ENCODE measurements at regions not wholly inside any gene's neighbourhood (a gene's known extent, or its start where the extent isn't known, plus 50 kb on each side); places are given as distances from the start of the nearest gene placed in this dataset.
"Not testable (repeated sequence)": the region's sequence is repeated elsewhere in the genome, so short reads cannot be mapped to it uniquely, and the experiment has no call there.

DNA sequence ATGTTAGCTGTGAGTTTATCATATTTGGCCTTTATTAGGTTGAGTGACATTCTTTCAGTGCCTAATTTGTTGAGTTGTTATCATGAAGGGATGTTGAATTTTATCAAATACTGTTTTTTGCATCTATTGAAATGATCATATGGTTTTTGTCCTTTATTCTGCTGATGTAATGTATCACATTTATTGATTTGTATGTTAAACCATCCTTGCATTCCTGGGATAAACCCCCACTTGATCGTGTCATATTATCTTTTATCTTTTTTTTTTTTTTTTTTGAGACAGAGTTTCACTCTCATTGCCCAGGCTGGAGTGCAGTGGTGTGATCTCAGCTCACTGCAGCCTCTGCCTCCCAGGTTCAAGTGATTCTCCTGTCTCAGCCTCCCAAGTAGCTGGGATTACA, 51.9 kb upstream of the MFGE8 start:
- H3K9me3 ChIP-seq; H3K27me3 ChIP-seq; H3K27ac ChIP-seq; DNase-seq (ENCODE audit: extremely low spot score in 2 of 2); H3K4me1 ChIP-seq; intact Hi-C loops (cut with DNase I); H3K36me3 ChIP-seq; H3K4me3 ChIP-seq: not testable (repeated sequence)

DNA sequence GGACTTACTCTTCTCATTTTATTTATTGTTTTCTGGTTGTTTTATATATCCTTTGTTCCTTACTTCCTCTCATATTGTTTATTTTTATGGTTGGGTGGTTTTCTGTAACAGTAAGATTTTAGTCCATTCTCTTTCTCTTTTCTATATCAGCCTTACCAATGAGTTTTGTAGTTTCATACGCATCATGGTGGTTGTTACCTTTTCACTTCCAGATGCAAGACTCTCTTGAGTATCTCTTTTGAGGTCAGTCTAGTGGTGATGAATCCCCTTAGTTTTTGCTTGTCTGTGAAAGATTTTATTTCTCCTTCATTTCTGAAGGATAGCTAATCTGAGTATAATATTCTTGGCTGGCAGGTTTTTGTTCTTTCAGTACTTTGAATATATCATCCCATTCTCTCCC, 57.1 kb upstream of the MFGE8 start:
- DNase-seq (ENCODE audit: extremely low spot score in 2 of 2), result no peak
- H3K4me1 ChIP-seq, result no peaks in the 10 kb centered on the region
- H3K36me3 ChIP-seq, result no peaks in the 10 kb centered on the region
- no peak overlapping the region for H3K4me3 ChIP-seq
- H3K9me3 ChIP-seq, result peaks cover 5% of the 10 kb centered on the region
- intact Hi-C loops (cut with DNase I), result no loop called here
- H3K27ac ChIP-seq, result no peak overlapping the region
- TF ChIP-seq POLR2AphosphoS5 (IDR thresholded peaks at IDR 0.05; ENCODE audit: insufficient read depth in 1 of 2, low read depth in 1 of 2) (no peak), POLR2A (IDR thresholded peaks at IDR 0.05) (no peak)
- TF ChIP-seq, protein P1, sequence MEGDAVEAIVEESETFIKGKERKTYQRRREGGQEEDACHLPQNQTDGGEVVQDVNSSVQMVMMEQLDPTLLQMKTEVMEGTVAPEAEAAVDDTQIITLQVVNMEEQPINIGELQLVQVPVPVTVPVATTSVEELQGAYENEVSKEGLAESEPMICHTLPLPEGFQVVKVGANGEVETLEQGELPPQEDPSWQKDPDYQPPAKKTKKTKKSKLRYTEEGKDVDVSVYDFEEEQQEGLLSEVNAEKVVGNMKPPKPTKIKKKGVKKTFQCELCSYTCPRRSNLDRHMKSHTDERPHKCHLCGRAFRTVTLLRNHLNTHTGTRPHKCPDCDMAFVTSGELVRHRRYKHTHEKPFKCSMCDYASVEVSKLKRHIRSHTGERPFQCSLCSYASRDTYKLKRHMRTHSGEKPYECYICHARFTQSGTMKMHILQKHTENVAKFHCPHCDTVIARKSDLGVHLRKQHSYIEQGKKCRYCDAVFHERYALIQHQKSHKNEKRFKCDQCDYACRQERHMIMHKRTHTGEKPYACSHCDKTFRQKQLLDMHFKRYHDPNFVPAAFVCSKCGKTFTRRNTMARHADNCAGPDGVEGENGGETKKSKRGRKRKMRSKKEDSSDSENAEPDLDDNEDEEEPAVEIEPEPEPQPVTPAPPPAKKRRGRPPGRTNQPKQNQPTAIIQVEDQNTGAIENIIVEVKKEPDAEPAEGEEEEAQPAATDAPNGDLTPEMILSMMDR (IDR thresholded peaks at IDR 0.05), result no peak
- H3K27me3 ChIP-seq, result no peaks in the 10 kb centered on the region

DNA sequence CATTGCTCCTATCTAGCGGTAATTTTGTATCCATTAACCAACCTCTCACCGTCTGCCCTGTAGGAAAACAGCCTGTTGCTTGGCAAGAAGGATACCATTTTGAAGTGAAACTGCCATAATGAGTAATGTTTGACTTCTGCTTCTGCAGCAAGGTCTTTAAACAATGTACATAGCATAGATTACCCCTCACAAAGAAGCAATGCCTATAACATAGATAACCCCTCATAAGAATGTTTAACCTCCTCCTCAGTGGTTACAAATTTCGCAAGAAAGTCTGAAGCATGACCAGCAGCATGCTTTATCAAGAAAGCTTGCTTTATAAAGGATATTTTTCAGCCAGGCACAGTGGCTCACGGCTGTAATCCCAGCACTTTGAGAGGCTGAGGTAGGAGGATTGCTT, 61.2 kb upstream of the MFGE8 start:
- H3K36me3 ChIP-seq, result no peaks in the 10 kb centered on the region
- TF ChIP-seq, protein P1 (IDR thresholded peaks at IDR 0.05), result no peak
- TF ChIP-seq POLR2A (IDR thresholded peaks at IDR 0.05), result no peak
- TF ChIP-seq POLR2AphosphoS5 (IDR thresholded peaks at IDR 0.05; ENCODE audit: insufficient read depth in 1 of 2, low read depth in 1 of 2), result no peak
- H3K9me3 ChIP-seq, result no peaks in the 10 kb centered on the region
- H3K4me1 ChIP-seq, result no peaks in the 10 kb centered on the region
- H3K4me3 ChIP-seq, result no peak overlapping the region
- no peak overlapping the region for H3K27ac ChIP-seq
- H3K27me3 ChIP-seq, result no peaks in the 10 kb centered on the region
- intact Hi-C loops (cut with DNase I), result no loop called here
- no peak for DNase-seq (ENCODE audit: extremely low spot score in 2 of 2)

DNA sequence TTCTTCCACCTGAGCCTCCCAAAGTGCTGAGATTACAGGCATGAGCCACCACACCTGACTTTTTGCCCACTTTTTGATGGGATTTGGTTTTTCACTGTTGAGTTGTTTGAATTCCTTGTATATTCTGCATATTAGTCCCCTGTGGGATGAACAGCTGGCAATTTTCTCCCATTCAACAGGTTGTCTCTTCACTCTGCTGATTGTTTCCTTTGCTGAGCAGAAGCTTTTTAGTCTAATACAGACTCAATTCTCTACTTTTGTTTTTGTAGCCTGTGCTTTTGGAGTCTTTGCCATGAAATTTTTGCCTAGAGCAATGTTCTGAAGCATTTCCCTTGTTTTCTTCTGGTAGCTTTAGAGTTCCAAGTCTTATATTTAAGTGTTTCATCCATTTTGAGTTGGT, 62.7 kb upstream of the MFGE8 start:
- no peaks in the 10 kb centered on the region for H3K9me3 ChIP-seq

DNA sequence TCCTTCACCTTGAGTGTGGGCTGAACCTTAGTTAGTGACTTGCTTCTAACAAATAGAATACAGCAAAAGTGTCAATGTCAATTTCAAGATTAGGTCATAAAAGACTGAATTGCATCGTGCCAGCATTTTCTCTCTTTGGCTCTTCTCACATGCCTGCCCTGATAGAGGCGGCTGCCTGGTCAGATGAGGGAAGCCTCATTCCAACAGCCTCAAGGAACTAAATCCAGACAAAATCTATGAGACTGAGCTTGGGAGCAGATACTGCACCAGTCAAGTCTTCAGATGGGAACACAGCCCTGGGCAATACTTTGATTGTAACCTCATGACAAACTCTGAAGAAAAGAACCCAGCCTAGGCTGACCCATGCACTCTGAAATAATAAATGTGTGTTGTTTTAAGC, 63.5 kb upstream of the MFGE8 start:
- Histone ChIP-seq H3K27me3 (no peaks in the 10 kb centered on the region), H3K27ac (no peak overlapping the region), H3K4me1 (no peaks in the 10 kb centered on the region), H3K4me3 (no peak overlapping the region), H3K36me3 (no peaks in the 10 kb centered on the region), H3K9me3 (no peaks in the 10 kb centered on the region)
- intact Hi-C loops (cut with DNase I), result no loop called here
- TF ChIP-seq POLR2AphosphoS5 (IDR thresholded peaks at IDR 0.05; ENCODE audit: insufficient read depth in 1 of 2, low read depth in 1 of 2) (no peak), POLR2A (IDR thresholded peaks at IDR 0.05) (no peak)
- TF ChIP-seq, protein P1 (IDR thresholded peaks at IDR 0.05), result no peak
- no peak for DNase-seq (ENCODE audit: extremely low spot score in 2 of 2)

More for the DNA sequence above, 62.7 kb upstream of the MFGE8 start:
- no peak overlapping the region for H3K4me3 ChIP-seq
- H3K27ac ChIP-seq, result no peak overlapping the region
- no peaks in the 10 kb centered on the region for H3K27me3 ChIP-seq
- no peak for TF ChIP-seq POLR2A (IDR thresholded peaks at IDR 0.05)
- no peak for TF ChIP-seq POLR2AphosphoS5 (IDR thresholded peaks at IDR 0.05; ENCODE audit: insufficient read depth in 1 of 2, low read depth in 1 of 2)
- TF ChIP-seq, protein P1 (IDR thresholded peaks at IDR 0.05), result no peak
- no peak for DNase-seq (ENCODE audit: extremely low spot score in 2 of 2)
- H3K4me1 ChIP-seq, result no peaks in the 10 kb centered on the region
- H3K36me3 ChIP-seq, result no peaks in the 10 kb centered on the region
- intact Hi-C loops (cut with DNase I), result no loop called here

DNA sequence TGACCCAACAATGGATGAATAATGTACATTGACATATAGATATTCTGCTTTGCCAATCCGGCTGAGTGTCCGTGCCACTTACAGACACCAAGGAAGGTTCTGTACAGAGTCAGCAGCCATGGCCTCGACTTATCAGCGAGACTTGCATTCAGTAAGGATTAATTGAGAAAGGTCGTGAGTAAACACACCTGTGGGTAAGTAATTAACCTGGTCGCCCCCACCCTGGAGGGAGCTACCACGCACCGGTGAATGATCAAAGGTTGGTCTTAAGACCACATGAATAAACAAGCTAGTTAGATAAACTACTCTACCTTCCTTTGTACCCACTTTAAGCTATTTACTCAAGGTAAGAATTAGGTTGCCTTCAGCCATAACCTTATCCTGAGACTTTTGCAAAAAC, 66.5 kb upstream of the MFGE8 start:
- intact Hi-C loops (cut with DNase I), result no loop called here
- Histone ChIP-seq H3K27me3 (no peaks in the 10 kb centered on the region), H3K36me3 (no peaks in the 10 kb centered on the region), H3K27ac (no peak overlapping the region), H3K4me3 (no peak overlapping the region), H3K4me1 (peaks cover 7% of the 10 kb centered on the region), H3K9me3 (no peaks in the 10 kb centered on the region)
- DNase-seq (ENCODE audit: extremely low spot score in 2 of 2), result peak in 1 of 2 donors; percentile 49
- TF ChIP-seq, protein P1 (IDR thresholded peaks at IDR 0.05), result no peak
- TF ChIP-seq POLR2A (IDR thresholded peaks at IDR 0.05) (no peak), POLR2AphosphoS5 (IDR thresholded peaks at IDR 0.05; ENCODE audit: insufficient read depth in 1 of 2, low read depth in 1 of 2) (no peak)
